Globus pallidus (tissue), 1 donor: ENCODE measurements at regions not wholly inside any gene's neighbourhood (a gene's known extent, or its start where the extent isn't known, plus 50 kb on each side); places are given as distances from the start of the nearest gene placed in this dataset.

Experiments
- DNase-seq: peaks from one replicate; pipeline ENCODE4 v3.0.0-alpha.2; 2015; ENCODE audit warnings: low spot score

DNA sequence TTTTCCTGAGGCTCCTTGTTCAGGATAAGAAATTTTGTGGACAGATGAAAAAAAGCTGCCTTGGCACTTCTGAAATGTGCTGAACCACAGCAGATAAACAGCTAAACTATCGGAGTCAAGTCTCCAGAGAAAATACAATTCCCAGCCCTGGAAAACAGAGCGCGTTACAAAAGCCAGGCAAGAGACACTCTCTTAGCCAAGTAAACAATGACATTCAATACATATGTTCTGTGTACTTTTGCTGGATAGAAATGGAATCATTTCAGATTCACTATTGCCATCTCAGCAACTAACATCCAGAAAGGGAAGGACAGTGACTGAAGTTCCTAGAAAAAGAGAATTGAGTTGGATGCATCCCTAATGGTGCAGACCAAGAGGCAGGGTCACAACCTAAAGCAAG lies 196.8 kb upstream of the NRSN1 start:
- DNase-seq = no peak

DNA sequence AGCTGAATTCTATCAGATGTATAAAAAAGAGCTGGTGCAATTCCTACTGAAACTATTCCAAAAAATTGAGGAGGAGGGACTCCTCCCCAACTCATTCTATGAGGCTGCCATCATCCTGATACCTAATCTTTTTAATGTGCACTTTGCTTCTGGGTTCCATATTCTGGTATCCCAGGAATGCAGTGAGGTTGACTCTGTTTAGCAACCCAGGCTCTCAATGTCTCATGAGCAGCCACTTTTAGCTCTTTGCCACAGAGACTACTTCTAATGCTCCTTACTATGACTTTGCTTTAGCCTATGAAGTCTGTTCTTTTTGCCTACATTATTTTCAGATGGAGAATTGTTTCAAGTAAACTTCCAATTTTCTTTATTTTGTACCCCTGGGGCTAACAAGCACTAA lies 185.5 kb upstream of the NRSN1 start:
- no peak for DNase-seq

DNA sequence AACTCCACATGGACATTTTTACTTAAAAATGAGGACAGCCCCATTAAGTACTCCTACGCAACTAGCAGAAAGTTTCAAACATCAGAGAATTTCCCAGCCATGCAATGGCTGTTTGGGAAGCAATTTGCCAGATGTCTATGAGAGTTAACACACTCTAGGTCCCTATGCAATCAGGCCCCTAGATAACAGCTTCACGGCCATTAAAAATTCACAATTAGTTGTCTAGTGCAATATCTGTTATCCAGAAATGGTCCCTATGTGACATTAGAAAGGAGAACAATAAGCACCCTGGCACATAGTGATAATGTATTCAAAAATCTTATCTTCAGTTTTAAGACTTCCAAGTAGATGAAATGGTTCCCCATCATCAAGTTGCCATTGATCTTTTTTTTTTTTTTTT lies 174.3 kb upstream of the NRSN1 start:
- DNase-seq = no peak

DNA sequence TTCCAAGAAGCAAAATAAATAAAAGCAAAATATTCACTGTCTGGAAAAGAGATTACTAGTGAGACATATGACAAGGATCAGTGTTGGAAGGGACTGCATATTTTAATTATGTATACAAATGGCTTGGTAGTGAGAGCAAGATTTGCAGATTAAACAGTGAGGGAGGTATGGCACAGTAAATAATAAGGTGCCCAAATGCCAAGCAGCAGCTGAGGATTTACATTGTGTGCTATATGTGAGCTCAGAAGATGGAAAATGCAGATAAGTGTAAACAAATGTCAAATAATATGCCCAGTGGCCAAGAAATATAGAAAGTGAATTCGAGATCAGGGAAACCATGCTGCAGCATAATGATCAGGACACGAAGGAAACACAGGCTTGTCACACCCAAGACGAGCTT lies 173.8 kb upstream of the NRSN1 start:
- no peak for DNase-seq

DNA sequence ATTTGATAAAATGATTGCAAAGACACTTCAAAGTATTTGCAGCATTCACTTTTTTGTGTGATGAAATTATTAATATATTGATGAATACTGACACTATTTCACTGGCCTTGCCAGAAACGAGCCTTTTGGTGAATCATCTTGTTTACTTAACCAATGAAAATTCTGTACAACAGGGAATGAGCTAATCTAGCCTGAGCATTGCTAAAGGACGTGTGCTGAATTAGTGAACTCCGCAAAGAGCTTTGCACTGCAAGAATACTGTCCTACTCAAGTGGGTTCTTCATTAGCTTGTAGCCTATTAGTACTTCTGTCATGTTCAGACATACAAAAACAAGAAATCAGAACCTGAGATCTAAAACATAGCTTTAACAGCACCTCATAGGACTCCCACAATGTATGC lies 172.0 kb upstream of the NRSN1 start:
- DNase-seq = no peak

DNA sequence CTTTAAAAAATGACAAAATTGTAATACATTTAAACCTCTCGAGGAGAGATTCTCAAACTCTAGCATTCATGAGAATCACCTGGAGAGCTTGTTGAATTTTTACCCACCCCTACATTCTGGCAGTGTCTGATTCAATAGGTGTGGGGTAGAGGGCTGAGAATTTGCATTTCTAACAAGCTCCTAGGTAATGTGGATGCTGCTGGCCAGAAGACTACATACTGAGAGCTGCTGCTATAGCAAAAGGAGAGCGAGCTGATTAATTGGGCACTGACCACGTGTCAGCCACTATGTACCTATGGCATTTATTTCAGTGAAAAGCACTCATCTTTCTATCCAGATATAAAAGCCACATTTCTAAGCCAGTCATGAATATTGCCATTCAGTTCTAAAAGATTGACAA lies 169.0 kb upstream of the NRSN1 start:
- no peak for DNase-seq

DNA sequence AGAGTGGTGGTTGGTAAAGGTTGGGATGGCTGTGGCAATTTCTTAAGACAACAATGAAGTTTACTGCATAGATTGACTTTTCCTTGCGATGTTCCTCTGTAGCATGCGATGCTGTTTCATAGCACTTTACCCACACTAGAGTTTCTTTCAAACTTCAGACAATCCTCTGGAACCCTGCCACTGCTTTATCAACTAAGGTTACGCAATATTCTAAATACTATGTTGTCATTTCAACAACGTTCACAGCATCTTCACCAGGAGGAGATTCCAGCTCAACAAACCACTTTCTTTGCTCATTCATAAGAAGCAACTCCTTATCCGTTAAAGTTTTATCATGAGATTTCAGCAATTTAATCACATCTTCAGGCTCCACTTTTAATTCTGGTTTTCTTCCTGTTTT lies 161.2 kb upstream of the NRSN1 start:
- no peak for DNase-seq

DNA sequence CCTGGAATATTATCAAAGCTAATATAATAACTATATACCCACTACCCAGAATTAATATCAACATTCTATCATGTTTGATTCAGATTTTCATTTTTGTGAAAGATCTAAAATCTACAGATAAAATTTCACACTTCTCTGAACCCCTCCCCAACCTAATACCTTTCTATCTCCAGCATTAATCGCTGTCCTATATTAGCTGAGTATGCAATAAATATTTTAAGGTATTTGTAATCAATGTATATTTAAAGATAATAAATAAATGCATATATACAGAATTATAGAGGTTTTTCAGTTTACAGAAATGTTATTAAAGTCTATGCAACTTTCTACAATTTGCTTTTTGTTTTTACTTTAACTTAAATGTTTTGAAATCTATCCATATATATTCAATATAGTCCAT lies 156.7 kb upstream of the NRSN1 start:
- DNase-seq = no peak

DNA sequence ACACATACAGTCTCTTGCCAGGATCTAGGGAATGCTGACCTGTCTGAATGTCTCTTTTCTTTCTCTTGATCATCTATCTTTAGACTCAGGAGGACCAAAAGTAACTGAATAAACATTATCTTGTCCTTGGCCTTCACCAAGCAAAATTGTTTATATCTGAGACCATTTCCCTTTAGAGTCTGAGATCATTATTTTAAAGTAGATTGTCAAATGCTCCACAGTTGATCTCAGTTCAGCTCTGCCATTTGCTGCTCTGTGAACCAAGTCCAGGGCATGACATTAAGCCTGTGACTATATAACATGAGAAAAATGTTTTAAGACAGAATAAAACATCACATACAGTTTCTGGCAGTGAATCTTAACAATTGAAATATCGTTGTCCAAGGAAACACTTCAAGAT lies 148.3 kb upstream of the NRSN1 start:
- DNase-seq = no peak

DNA sequence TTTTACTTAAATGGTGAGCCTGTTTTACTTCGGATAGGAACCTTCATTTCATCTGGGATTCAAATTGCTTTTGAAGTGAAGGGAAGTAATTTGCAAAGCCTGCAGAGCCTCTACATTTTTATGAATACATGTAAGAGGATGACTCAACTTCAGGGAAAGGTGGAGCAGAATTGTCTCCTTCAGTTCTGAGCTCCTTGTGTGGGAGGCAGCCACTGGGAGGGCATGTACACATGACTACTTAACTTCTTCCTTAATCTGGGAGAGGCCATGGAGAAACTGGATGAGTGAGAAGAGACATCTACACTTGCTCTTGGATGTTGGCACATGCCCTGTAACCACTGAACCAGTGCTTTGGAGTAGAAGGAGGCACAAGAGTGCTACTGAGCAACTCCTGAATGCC lies 145.1 kb upstream of the NRSN1 start:
- no peak for DNase-seq

DNA sequence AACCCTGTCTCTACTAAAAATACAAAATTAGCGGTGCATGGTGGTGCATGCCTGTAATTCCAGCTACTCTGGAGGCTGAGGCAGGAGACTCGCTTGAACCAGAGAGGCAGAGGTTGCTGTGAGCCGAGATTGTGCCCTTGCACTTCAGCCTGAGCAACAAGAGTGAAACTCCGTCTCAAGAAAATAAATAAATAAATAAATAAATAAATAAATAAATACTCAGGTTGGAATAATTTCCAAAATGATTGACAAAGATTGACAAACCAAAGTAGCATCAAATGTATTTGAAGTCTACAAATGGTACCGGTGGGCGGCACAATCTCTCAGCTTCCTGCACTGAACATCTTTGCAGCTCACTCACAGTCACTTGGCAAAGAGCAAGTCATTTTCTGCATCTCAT lies 144.1 kb upstream of the NRSN1 start:
- DNase-seq = no peak

DNA sequence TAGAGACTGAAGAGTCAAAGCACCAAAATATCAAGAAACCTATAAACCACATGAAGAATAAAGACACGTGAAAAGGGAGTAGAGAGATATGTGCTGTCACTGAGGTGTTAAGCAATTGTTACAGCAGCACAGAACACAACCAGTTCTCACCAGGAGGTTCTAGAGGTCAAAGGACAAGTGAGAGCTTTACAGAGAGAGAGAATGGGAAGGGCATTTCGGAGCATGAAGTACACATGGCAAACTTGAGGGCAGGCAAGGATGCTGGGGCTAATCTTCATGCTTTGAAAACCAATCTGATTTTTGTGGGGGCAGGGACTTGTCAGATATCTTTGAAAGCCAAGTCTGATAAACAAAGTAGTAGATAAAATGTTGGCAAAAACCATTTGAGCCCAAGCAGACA lies 142.3 kb upstream of the NRSN1 start:
- no peak for DNase-seq

DNA sequence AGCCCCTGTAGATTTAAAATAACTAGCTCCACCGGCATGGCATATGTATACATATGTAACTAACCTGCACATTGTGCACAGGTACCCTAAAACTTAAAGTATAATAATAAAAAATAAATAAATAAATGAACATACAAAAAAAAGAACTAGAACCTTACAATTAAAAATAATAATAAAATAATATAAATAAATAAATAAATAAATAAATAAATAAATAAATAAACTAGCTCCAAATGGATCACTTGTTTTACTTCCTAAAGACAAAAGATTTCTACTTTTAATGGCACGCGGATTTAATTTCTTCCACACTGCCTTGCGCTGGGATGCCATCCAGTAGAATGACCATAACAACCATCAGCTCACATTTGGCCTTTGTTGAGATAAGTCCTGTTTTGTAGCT lies 141.0 kb upstream of the NRSN1 start:
- no peak for DNase-seq

DNA sequence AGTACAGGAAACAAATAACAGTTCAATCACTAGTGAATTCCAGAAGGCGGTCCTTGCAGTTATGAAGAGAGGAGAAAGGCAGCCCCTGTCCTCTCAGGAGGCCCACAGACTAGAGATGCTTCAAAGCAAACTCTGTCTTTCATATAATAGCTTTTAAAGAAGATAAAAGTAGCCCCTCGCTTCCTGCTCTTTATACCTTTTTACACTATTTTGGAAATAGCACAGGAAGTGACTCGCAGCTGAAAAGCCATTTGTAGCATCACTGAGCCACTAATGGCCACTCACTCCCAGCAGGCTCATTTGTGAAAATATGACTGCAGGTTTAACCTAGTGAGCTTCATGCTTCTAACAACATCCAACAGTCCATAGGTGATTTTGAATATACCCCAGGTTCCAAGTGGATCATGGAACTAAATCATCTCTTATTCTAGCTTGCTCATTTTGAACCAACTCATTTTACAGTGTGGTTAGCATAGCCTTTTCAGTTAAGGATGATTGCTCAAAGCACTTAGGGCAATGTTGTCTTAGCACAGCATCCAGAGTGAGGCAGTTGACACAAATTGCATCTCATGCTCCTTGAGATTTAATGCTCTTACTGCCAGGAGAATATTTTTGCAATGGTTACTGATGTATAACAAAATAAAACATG lies 136.0 kb upstream of the NRSN1 start:
- no peak for DNase-seq

DNA sequence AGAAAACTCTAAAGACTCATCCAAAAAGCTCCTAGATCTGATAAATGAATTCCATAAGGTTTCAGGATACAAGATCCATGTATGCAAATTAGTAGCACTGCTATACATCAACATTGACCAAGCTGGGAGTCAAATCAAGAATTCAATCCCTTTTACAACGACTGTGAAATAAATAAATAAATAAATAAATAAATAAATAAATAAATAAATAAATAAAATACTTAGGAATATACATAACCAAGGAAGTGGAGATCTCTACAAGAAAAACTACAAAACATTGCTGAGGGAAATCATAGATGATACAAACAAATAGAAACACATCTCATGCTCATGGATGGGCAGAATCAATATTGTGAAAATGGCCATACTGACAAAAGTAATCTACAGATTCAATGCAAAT lies 132.0 kb upstream of the NRSN1 start:
- no peak for DNase-seq

DNA sequence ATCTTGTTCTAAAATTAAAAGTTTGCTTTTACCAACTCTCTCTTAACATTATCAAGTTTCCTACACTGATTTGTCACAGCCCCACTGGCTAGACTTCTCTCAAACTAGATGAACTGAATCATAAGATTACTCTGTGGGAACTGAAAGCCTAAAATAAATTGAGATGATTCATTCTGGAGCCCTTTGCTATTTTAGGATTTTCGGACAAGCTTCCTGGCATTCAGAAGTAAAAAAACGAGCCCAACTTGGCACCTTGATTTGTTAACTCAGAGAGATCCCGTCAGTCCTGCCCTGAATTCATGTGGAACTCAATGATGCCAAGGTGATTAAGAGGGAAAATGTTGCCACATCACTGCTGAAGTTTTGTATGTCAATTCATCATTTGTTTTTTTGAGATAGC lies 122.0 kb upstream of the NRSN1 start:
- no peak for DNase-seq

DNA sequence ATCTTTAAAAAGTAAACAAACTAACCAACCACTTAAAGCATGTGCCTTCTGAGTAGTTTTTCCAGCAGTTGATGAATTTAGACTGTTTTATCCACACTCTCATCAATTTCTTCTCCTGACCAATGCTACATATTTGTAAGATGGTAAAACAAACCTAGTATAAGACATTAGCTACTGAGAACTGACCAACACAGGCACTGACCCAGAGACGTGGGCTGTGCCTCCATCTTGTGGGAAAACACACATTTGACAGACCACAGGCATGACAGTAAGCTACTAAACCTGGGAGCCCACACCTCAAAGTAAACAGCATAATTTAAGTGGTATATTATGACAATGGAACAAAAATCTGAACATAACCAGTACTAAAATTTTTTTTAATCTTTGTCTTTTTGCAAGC lies 121.4 kb upstream of the NRSN1 start:
- no peak for DNase-seq

DNA sequence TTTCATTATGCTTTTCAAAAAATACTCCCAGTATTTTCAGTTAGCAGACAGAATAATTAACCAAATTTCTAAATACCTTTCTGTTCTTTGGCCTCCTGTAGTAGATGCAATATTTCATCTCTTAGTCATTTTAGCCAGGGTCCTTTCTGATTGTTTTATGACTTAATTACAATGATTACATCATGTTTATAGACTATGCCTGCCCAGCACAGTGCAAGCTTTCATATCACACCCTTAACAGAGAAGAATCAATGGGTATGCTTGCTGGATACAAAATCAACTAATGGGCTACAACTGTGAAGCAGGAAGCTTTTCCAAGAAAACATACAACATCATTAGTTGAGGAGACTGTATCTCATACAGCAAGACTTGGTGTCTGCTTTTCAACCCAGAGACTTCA lies 119.8 kb upstream of the NRSN1 start:
- no peak for DNase-seq

DNA sequence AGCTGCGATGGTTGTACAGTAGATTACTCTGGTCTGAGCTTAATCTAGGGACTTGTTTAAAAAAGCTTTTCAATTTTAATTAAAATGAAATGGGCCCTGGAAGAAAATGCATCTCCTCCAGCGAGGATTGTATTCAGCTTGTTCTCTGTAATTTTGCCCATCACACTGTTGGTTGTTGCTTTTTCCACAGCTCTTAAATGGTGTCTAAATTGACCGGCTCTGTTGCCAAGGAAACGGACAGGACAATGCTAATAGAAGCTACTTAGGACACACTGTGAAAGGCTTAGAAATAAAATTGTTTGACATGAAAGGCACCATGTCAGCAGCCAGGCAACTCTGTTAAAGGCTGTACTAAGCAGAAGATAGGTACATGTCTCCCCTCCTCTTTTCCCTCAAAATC lies 116.7 kb upstream of the NRSN1 start:
- no peak for DNase-seq

DNA sequence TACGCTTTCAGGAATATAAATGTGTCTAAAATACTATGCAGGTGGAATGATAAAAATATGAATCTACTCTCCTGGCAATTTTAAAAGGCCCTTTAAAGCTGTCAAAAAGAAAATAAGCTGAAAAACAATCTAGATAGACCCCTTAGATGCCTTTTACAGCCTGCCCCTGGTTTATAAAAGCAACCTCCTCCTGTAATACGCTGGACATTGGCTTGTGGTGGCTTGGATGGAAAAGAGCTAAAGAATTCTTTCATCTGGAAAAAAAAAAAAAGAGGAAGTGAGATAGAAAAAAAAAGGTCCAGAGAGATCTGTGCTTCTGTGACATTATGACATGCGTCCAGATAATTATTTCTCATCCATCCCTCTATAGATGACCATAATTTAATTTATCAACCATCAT lies 115.9 kb upstream of the NRSN1 start:
- no peak for DNase-seq

DNA sequence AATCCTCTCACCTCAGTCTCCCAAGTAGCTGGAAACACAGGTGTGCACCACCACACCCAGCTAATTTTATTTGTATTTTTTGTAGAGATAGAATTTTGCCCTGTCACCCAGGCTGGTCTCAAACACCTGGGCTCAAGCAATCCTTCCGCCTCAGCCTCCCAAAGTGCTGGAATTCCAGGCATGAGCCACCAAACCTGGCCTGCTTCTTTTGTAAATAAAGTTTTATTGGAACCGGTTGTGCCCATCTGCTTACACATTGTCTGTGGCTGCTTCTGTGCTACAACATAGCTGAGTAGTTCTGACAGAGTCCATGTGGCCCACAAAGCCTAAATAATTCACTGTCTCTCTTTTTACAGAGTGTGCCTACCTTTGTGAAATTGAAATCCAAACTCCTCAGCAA lies 109.7 kb upstream of the NRSN1 start:
- DNase-seq = no peak

DNA sequence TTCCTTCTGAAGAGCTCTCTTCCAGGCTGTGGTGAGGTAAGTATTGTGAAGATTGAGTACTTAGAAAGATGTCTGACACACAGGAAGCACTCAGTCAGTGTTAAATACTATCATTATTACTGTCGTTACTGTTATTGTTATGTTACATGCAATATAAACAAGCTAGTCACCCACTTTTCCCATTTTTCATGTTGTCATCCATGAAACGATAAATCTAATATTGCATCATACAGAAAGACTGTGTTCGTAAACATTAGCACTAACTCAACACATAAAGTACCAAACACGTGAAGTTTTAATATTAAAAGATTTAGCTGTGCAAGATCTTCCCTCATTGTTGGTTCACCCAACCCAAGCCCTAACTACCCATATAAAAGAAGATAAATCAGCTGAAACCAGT lies 109.2 kb upstream of the NRSN1 start:
- DNase-seq = no peak

DNA sequence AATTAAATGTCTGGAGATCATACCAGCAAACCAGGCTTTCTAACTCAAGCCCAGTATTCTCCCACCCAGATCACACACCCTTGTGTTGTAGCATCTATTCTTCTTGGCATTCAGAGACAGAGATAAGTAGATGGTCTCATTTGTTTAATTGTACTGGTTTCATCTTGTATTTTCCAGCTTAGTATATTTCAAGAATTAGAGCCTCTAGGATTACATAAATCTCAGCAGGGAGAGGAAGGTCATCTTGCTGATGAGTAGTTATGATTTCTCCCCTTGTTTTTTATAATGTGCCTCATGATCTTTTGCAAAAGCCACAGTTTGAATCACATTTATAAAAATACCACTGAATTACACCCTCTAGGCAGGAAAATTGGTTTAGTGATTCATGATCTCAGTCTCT lies 106.6 kb upstream of the NRSN1 start:
- no peak for DNase-seq

DNA sequence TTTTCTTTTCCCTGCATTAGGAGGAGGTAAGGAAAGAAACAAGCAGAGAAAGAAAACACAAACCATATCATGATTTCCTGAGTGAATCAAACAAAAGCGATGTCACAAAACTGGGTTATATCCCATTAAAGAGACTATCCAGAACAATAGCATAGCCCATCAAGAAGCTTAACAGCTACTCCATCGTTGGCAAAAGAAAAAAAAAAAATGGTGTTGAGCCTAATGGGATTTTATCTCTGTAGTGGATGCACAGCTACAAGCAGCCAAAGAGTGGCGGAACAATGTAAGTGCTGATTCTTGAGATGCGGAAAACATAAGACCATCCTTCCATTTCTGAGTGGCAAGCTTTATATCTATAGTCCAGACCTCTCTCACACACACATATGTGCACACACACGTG lies 106.2 kb upstream of the NRSN1 start:
- DNase-seq = no peak

DNA sequence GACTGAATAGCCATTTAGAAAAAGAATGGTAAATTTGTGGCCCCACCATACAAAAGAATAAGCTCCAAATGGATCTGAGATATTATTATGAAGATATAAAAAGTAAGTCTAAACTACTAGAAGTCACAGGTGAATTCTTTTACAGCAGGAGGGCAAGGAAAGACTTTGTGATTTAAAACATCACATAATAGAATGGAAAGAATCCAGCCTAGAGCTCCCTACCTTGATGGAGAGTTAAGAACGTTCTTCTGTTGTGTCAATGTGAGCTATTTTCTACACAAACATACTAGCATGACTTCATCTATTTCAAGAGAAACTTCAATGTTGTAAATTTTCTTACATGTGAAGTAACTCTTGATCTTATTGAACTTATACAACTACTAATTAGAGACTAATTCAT lies 100.0 kb upstream of the NRSN1 start:
- DNase-seq = no peak
